ENCODE measurements at regions not wholly inside any gene's neighbourhood (a gene's known extent, or its start where the extent isn't known, plus 50 kb on each side); places are given as distances from the start of the nearest gene placed in this dataset.

GRCh38 chr16:74210245-74210644, 86.4 kb upstream of the PSMD7 start:
- Histone ChIP-seq H3K9me3 (ENCODE audit: control insufficient read depth in 2 of 2, low read length in 2 of 2) (no peaks in the 10 kb centered on the region), H3K36me3 (ENCODE audit: control insufficient read depth in 2 of 2, insufficient read depth in 2 of 2, low read length in 2 of 2) (no peaks in the 10 kb centered on the region), H3K27ac (ENCODE audit: low read depth in 2 of 2, low read length in 2 of 2) (no peak overlapping the region), H3K4me1 (ENCODE audit: control insufficient read depth in 2 of 2, insufficient read depth in 2 of 2, low read length in 2 of 2) (no peaks in the 10 kb centered on the region), H3K27me3 (ENCODE audit: control insufficient read depth in 2 of 2, insufficient read depth in 2 of 2, low read length in 2 of 2) (no peaks in the 10 kb centered on the region), H3K9ac (ENCODE audit: low read depth in 1 of 2, low read length in 2 of 2) (no peak overlapping the region), H3K4me3 (ENCODE audit: low read length in 2 of 2) (no peak overlapping the region)

GRCh38 chr16:74202009-74202408, 94.6 kb upstream of the PSMD7 start:
- H3K9me3 ChIP-seq (ENCODE audit: control insufficient read depth in 2 of 2, low read length in 2 of 2): no peaks in the 10 kb centered on the region
- no peak overlapping the region for H3K27ac ChIP-seq (ENCODE audit: low read depth in 2 of 2, low read length in 2 of 2)
- no peak overlapping the region for H3K9ac ChIP-seq (ENCODE audit: low read depth in 1 of 2, low read length in 2 of 2)
- H3K4me1 ChIP-seq (ENCODE audit: control insufficient read depth in 2 of 2, insufficient read depth in 2 of 2, low read length in 2 of 2): no peaks in the 10 kb centered on the region
- H3K27me3 ChIP-seq (ENCODE audit: control insufficient read depth in 2 of 2, insufficient read depth in 2 of 2, low read length in 2 of 2): no peaks in the 10 kb centered on the region
- H3K4me3 ChIP-seq (ENCODE audit: low read length in 2 of 2): no peak overlapping the region
- H3K36me3 ChIP-seq (ENCODE audit: control insufficient read depth in 2 of 2, insufficient read depth in 2 of 2, low read length in 2 of 2): no peaks in the 10 kb centered on the region

GRCh38 chr16:74201576-74201975, 95.0 kb upstream of the PSMD7 start:
- Histone ChIP-seq H3K9ac (ENCODE audit: low read depth in 1 of 2, low read length in 2 of 2) (no peak overlapping the region), H3K27me3 (ENCODE audit: control insufficient read depth in 2 of 2, insufficient read depth in 2 of 2, low read length in 2 of 2) (no peaks in the 10 kb centered on the region), H3K36me3 (ENCODE audit: control insufficient read depth in 2 of 2, insufficient read depth in 2 of 2, low read length in 2 of 2) (no peaks in the 10 kb centered on the region), H3K9me3 (ENCODE audit: control insufficient read depth in 2 of 2, low read length in 2 of 2) (no peaks in the 10 kb centered on the region), H3K4me1 (ENCODE audit: control insufficient read depth in 2 of 2, insufficient read depth in 2 of 2, low read length in 2 of 2) (no peaks in the 10 kb centered on the region), H3K27ac (ENCODE audit: low read depth in 2 of 2, low read length in 2 of 2) (no peak overlapping the region), H3K4me3 (ENCODE audit: low read length in 2 of 2) (no peak overlapping the region)

GRCh38 chr16:74200921-74201320, 95.7 kb upstream of the PSMD7 start:
- no peak overlapping the region for H3K9ac ChIP-seq (ENCODE audit: low read depth in 1 of 2, low read length in 2 of 2)
- H3K27me3 ChIP-seq (ENCODE audit: control insufficient read depth in 2 of 2, insufficient read depth in 2 of 2, low read length in 2 of 2): no peaks in the 10 kb centered on the region
- no peaks in the 10 kb centered on the region for H3K36me3 ChIP-seq (ENCODE audit: control insufficient read depth in 2 of 2, insufficient read depth in 2 of 2, low read length in 2 of 2)
- H3K4me1 ChIP-seq (ENCODE audit: control insufficient read depth in 2 of 2, insufficient read depth in 2 of 2, low read length in 2 of 2): no peaks in the 10 kb centered on the region
- no peak overlapping the region for H3K4me3 ChIP-seq (ENCODE audit: low read length in 2 of 2)
- H3K27ac ChIP-seq (ENCODE audit: low read depth in 2 of 2, low read length in 2 of 2): no peak overlapping the region
- no peaks in the 10 kb centered on the region for H3K9me3 ChIP-seq (ENCODE audit: control insufficient read depth in 2 of 2, low read length in 2 of 2)

- Histone ChIP-seq H3K4me1 (ENCODE audit: control insufficient read depth in 2 of 2, insufficient read depth in 2 of 2, low read length in 2 of 2) (no peaks in the 10 kb centered on the region), H3K27me3 (ENCODE audit: control insufficient read depth in 2 of 2, insufficient read depth in 2 of 2, low read length in 2 of 2) (no peaks in the 10 kb centered on the region), H3K4me3 (ENCODE audit: low read length in 2 of 2) (no peak overlapping the region), H3K9me3 (ENCODE audit: control insufficient read depth in 2 of 2, low read length in 2 of 2) (no peaks in the 10 kb centered on the region), H3K9ac (ENCODE audit: low read depth in 1 of 2, low read length in 2 of 2) (no peak overlapping the region), H3K27ac (ENCODE audit: low read depth in 2 of 2, low read length in 2 of 2) (no peak overlapping the region), H3K36me3 (ENCODE audit: control insufficient read depth in 2 of 2, insufficient read depth in 2 of 2, low read length in 2 of 2) (no peaks in the 10 kb centered on the region)
Measured at GRCh38 chr16:74199842-74200124, 96.8 kb upstream of the PSMD7 start.

- H3K4me3 ChIP-seq (ENCODE audit: low read length in 2 of 2): no peak overlapping the region
- H3K36me3 ChIP-seq (ENCODE audit: control insufficient read depth in 2 of 2, insufficient read depth in 2 of 2, low read length in 2 of 2): no peaks in the 10 kb centered on the region
- no peaks in the 10 kb centered on the region for H3K27me3 ChIP-seq (ENCODE audit: control insufficient read depth in 2 of 2, insufficient read depth in 2 of 2, low read length in 2 of 2)
- no peak overlapping the region for H3K9ac ChIP-seq (ENCODE audit: low read depth in 1 of 2, low read length in 2 of 2)
- H3K4me1 ChIP-seq (ENCODE audit: control insufficient read depth in 2 of 2, insufficient read depth in 2 of 2, low read length in 2 of 2): no peaks in the 10 kb centered on the region
- H3K27ac ChIP-seq (ENCODE audit: low read depth in 2 of 2, low read length in 2 of 2): no peak overlapping the region
- H3K9me3 ChIP-seq (ENCODE audit: control insufficient read depth in 2 of 2, low read length in 2 of 2): no peaks in the 10 kb centered on the region
Measured at GRCh38 chr16:74199066-74199841, 97.4 kb upstream of the PSMD7 start.

- Histone ChIP-seq H3K36me3 (ENCODE audit: control insufficient read depth in 2 of 2, insufficient read depth in 2 of 2, low read length in 2 of 2) (no peaks in the 10 kb centered on the region), H3K4me3 (ENCODE audit: low read length in 2 of 2) (no peak overlapping the region), H3K27me3 (ENCODE audit: control insufficient read depth in 2 of 2, insufficient read depth in 2 of 2, low read length in 2 of 2) (no peaks in the 10 kb centered on the region), H3K4me1 (ENCODE audit: control insufficient read depth in 2 of 2, insufficient read depth in 2 of 2, low read length in 2 of 2) (no peaks in the 10 kb centered on the region), H3K27ac (ENCODE audit: low read depth in 2 of 2, low read length in 2 of 2) (no peak overlapping the region), H3K9ac (ENCODE audit: low read depth in 1 of 2, low read length in 2 of 2) (no peak overlapping the region), H3K9me3 (ENCODE audit: control insufficient read depth in 2 of 2, low read length in 2 of 2) (no peaks in the 10 kb centered on the region)
Measured at GRCh38 chr16:74192281-74192797, 104.3 kb upstream of the PSMD7 start.

GRCh38 chr16:74190292-74190691, 106.3 kb upstream of the PSMD7 start:
- Histone ChIP-seq H3K4me3 (ENCODE audit: low read length in 2 of 2) (no peak overlapping the region), H3K9ac (ENCODE audit: low read depth in 1 of 2, low read length in 2 of 2) (no peak overlapping the region)

GRCh38 chr16:74188856-74189255, 107.8 kb upstream of the PSMD7 start:
- H3K9me3 ChIP-seq (ENCODE audit: control insufficient read depth in 2 of 2, low read length in 2 of 2): no peaks in the 10 kb centered on the region
- H3K4me1 ChIP-seq (ENCODE audit: control insufficient read depth in 2 of 2, insufficient read depth in 2 of 2, low read length in 2 of 2): no peaks in the 10 kb centered on the region
- no peak overlapping the region for H3K4me3 ChIP-seq (ENCODE audit: low read length in 2 of 2)
- no peak overlapping the region for H3K27ac ChIP-seq (ENCODE audit: low read depth in 2 of 2, low read length in 2 of 2)
- H3K27me3 ChIP-seq (ENCODE audit: control insufficient read depth in 2 of 2, insufficient read depth in 2 of 2, low read length in 2 of 2): no peaks in the 10 kb centered on the region
- no peak overlapping the region for H3K9ac ChIP-seq (ENCODE audit: low read depth in 1 of 2, low read length in 2 of 2)
- no peaks in the 10 kb centered on the region for H3K36me3 ChIP-seq (ENCODE audit: control insufficient read depth in 2 of 2, insufficient read depth in 2 of 2, low read length in 2 of 2)

More at GRCh38 chr16:74190292-74190691, 106.3 kb upstream of the PSMD7 start:
- Histone ChIP-seq H3K36me3 (ENCODE audit: control insufficient read depth in 2 of 2, insufficient read depth in 2 of 2, low read length in 2 of 2) (no peaks in the 10 kb centered on the region), H3K27me3 (ENCODE audit: control insufficient read depth in 2 of 2, insufficient read depth in 2 of 2, low read length in 2 of 2) (no peaks in the 10 kb centered on the region), H3K4me1 (ENCODE audit: control insufficient read depth in 2 of 2, insufficient read depth in 2 of 2, low read length in 2 of 2) (no peaks in the 10 kb centered on the region), H3K27ac (ENCODE audit: low read depth in 2 of 2, low read length in 2 of 2) (no peak overlapping the region), H3K9me3 (ENCODE audit: control insufficient read depth in 2 of 2, low read length in 2 of 2) (no peaks in the 10 kb centered on the region)

- H3K9me3 ChIP-seq (ENCODE audit: control insufficient read depth in 2 of 2, low read length in 2 of 2): no peaks in the 10 kb centered on the region
- H3K9ac ChIP-seq (ENCODE audit: low read depth in 1 of 2, low read length in 2 of 2): no peak overlapping the region
- no peaks in the 10 kb centered on the region for H3K4me1 ChIP-seq (ENCODE audit: control insufficient read depth in 2 of 2, insufficient read depth in 2 of 2, low read length in 2 of 2)
- no peak overlapping the region for H3K27ac ChIP-seq (ENCODE audit: low read depth in 2 of 2, low read length in 2 of 2)
- no peaks in the 10 kb centered on the region for H3K36me3 ChIP-seq (ENCODE audit: control insufficient read depth in 2 of 2, insufficient read depth in 2 of 2, low read length in 2 of 2)
- no peak overlapping the region for H3K4me3 ChIP-seq (ENCODE audit: low read length in 2 of 2)
- no peaks in the 10 kb centered on the region for H3K27me3 ChIP-seq (ENCODE audit: control insufficient read depth in 2 of 2, insufficient read depth in 2 of 2, low read length in 2 of 2)
Measured at GRCh38 chr16:74186561-74186971, 110.0 kb upstream of the PSMD7 start.
